B cell (primary cell): ENCODE measurements at regions not wholly inside any gene's neighbourhood (a gene's known extent, or its start where the extent isn't known, plus 50 kb on each side); places are given as distances from the start of the nearest gene placed in this dataset.

ENCODE experiments used
- CTCF ChIP-seq: fragments of 200-600 bp; IDR thresholded peaks from one replicate; pipeline ENCODE4 v1.8.0; 2022; ENCODE audit warnings: antibody characterized with exemption, mild to moderate bottlenecking
- EZH2 ChIP-seq: IDR thresholded peaks from 2 replicates; pipeline ENCODE4 v1.6.1; 2012; ENCODE audit warnings: borderline replicate concordance, low read depth, mild to moderate bottlenecking, moderate library complexity, low read length; ENCODE audit not compliant: insufficient read depth, poor library complexity, severe bottlenecking

- no peak for TF ChIP-seq EZH2
- no peak for TF ChIP-seq CTCF
Measured at GRCh38 chr18:27887711-27888495, 289.0 kb downstream of the CDH2 start.
